Renal cortical epithelial cell (primary cell): ENCODE measurements at regions not wholly inside any gene's neighbourhood (a gene's known extent, or its start where the extent isn't known, plus 50 kb on each side); places are given as distances from the start of the nearest gene placed in this dataset.
"Not testable (repeated sequence)": the region's sequence is repeated elsewhere in the genome, so short reads cannot be mapped to it uniquely, and the experiment has no call there.

ENCODE experiments used
- DNase-seq: peaks from one replicate; pipeline ENCODE4 v3.0.0-alpha.2; 2011; ENCODE audit warnings: low read depth

- no peak for DNase-seq
These were observed 69.2 kb upstream of the SIRPA start for GRCh38 chr20:1825938-1826445.

DNA sequence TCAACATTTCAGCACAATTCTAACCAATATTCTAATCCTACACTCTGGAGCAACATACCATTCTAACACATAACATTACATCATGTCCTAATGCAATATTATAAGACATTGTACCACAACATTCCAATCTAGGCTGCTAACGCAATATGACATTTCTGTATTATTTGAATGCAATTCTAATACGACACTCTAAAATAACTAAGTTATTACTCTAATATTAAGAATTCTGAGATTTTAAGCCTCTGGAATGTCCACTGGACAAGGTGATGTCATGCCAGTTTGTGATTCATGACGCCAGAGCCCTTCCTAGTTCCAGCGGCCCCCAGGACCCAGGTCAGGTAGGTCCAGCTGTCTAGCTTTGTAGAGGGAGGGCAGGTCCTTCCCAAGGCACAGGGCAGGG lies 69.7 kb upstream of the SIRPA start:
- DNase-seq: no peak

GRCh38 chr20:1824834-1825233 lies 70.4 kb upstream of the SIRPA start:
- DNase-seq: peak; percentile 25

- no peak for DNase-seq
These were observed 71.0 kb upstream of the SIRPA start for GRCh38 chr20:1824181-1824580.

DNA sequence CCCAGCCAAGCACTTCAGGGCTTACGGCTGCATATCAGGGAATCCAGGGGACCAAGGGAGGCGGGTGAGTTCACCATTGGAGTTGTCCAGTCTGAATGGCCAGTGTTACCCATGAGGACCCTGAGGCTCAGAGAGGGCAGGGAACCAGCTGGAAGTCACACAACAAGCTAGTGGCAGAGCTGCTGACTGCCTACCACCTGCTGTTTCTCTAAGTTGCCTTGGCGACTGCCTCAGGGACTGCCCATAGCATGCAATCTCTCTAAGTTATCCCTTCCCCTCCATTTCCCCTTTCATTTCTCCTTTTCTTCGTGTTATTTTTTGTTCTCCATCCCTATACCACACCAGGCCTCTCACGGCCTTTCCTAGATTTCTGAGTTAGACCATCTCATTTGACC lies 71.8 kb upstream of the SIRPA start:
- no peak for DNase-seq

DNA sequence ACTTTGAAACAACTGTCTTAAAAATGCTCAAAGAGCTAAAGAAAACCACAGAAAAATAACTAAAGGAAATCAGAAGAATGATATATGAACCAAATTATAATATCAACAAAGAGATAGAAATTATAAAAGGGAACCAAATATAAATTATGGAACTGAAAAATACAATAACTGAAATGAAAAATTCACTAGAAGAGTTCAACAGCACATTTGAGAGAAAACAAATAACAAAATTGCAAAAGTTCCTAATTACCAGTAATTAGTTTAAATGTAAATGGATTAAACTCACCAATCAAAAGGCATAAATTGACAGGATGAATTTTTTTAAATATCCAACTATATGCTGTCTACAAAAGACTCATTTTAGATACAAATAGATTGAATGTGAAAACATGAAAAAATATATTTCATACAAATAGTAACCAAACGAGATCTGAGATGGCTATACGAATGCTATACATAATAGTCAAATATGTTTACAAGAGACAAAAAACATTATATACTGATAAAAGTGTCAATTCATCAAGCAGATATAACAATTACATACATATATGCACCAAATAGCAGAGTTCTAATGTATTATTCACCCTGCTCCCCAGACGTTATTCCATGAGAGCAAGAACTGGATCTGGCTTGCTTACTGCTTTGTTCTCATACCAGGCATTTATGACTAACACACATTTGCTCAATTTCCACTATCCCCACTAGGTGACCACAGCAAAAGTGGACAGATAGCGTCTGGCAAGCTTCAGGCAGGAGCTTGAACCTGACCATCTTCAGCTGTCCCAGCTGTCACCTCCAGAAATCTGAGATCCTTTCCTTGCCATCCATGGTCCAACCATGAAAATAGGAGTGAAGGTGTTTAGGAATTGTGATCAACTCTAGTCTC lies 72.4 kb upstream of the SIRPA start:
- peak; percentile 55 for DNase-seq

- peak; percentile 71 for DNase-seq
These were observed 74.8 kb upstream of the SIRPA start for GRCh38 chr20:1820138-1821079.

- no peak for DNase-seq
These were observed 75.7 kb upstream of the SIRPA start for GRCh38 chr20:1819311-1820137.

- DNase-seq: no peak
These were observed 76.3 kb upstream of the SIRPA start for GRCh38 chr20:1818895-1819294.

- no peak for DNase-seq
These were observed 76.9 kb upstream of the SIRPA start for GRCh38 chr20:1818247-1818840.

DNA sequence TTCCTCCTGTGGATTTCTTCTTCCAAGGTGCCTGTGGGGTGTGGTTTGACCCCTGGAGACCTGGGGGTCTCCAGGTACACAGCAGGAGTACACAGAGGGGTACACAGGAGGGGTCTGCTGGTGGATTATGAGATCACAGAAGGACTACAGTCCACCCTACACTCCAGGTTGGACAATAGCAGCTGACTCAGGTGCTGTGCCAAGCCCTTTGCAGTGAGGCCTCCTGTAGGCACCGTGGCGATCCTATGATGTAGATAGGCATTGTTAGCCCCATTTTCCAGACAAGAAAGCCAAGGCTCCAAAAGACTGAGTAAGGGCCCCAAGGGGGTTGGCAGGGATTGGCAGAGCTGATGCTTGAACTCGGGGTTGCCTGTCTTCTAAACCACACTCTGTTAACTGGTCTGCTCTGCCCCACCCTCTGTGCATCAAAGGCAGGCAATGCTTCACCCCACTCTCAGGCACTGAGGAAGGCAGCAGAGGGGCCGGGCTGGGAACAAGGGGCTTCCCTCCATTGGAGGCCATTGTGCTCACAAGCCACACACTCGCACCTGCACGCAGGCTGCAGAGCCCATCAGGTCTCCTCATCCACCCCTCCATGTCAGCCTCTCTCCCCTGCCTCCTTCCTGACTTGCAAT lies 77.5 kb upstream of the SIRPA start:
- DNase-seq: no peak

- peak; percentile 87 for DNase-seq
These were observed 78.5 kb upstream of the SIRPA start for GRCh38 chr20:1816384-1817381.

- no peak for DNase-seq
These were observed 79.6 kb upstream of the SIRPA start for GRCh38 chr20:1815502-1816085.

GRCh38 chr20:1814861-1815260 lies 80.3 kb upstream of the SIRPA start:
- not testable (repeated sequence) for DNase-seq

DNA sequence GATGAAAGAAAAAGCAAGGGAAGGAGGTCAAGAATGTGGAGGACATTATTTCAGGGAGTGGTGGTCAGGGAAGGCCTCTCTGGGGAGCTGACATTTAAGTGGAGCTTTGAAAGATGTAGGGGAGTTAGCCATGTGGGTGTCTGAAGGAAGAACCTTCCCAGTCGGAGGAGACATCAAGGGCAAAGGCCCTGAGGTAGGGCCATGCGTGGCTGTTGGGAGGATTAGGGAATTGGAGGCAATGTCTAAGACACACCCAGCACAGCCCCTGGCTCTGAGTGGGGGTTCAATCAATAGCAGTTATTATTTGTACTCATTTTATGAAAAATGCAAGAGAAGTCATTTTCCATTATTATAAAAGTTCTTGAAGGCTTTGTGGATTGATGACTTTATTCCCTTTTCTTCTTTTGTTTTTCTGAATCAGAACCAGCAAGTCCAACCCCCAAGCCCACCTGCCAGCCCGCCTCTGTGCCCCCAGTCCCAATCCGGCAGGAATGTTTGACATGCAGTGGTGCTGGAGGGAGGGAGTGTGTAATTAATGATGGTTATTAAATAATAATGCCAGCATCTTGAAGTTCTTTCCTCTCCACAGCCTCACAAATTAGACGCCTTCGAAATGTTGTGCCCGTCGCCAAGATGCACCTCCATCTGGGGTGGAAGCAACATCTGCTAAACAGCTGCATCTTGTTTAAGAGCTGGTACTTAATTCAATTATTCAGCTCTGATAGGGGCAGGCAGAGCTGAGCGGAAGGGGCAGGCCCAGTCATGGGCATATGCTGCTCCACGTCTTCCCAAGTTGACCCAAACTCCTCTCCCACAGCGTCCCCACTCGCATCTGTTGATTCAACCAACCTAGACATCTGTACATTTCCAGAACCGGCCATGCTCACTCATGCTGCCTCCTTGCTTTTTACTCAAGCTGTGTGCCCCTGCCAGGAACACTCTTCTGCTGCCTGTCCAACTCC lies 81.3 kb upstream of the SIRPA start:
- DNase-seq: no peak

DNA sequence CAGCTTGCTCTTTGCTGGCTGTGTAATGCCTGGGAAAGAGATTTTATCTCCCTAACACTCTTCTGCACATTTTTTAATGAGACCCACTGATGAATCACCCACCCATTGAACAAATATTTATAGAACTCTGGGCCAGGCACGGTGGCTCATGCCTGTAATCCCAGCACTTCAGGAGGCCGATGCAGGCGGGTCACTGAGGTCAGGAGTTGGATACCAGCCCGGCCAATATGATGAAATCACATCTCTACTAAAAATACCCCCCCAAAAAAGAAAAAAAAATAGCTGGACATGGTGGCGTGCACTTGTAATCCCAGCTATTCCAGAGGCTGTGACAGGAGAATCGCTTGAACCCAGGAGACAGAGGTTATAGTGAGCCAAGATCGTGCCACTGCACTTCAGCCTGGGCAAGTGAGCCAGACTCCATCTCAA lies 82.1 kb upstream of the SIRPA start:
- peak; percentile 87 for DNase-seq

DNA sequence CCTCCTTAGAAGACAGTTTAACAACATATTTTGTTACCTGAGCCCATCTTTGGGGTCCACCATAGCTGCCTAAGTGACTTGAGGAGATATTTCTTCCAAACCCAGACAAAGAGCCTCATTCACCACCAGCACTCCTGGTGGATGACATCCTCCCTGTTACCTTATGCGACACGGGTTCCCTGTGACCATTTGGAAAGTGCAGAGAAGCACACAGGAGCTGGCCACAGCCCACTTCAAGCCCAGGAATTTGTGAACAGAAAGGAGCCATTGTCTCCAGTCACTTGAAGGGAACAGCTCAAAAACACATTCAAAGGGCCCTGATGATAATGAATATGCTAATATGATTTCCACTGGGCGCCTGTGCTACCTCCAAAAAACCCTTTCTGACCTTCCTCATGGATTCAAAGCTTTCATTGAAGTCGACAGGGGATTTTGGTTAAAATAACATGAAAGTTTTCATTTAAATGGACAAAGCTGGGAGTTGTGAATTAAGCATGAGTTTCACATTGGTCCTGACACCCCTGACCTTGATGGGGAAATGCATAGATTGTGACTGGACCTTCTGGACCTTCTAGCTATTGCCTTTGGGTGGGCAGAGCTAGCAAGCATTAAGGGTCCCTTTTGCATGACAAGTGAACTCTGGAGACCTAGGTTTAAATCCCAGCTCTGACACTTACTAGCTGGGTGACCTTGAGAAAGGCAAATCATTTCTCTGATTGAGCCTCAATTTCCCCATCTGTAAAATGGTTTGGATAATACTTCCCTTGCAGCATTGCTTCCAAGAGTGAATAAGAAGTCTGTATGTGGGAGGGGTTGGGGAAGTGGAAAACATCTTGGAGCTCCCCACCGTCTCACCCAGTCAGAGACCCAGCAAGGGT lies 83.3 kb upstream of the SIRPA start:
- peak; percentile 34 for DNase-seq
